Activated naive CD8-positive, alpha-beta T cell treated with anti-CD3 and anti-CD28 coated beads, Interleukin-2, amount 50 U/mL, for 16 hours (primary cell): ENCODE measurements at regions not wholly inside any gene's neighbourhood (a gene's known extent, or its start where the extent isn't known, plus 50 kb on each side); places are given as distances from the start of the nearest gene placed in this dataset.

Source experiments
- DNase-seq: peaks from one replicate; pipeline ENCODE4 v3.0.0-alpha.2; 2020; ENCODE audit warnings: low read depth, low spot score

DNA sequence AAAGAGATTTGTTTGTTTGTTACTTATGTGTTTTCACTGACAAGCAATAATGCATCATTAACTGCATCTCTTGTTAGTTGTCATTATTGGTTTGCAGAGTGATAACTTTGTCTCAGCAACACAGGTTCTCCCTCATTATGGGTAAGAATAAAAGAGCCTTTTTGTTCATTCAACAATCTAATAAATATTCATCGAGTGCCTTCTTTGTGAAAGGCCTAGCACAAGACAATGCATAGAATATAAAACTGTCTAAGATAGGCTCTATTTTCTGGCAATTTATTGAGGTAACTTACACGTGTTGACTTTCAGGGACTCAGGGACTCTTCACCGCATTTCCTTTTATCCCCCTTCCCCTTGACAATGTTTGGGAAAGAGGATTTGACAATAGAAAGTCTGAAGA is 95.5 kb upstream of the KRR1 start:
- DNase-seq, result no peak

DNA sequence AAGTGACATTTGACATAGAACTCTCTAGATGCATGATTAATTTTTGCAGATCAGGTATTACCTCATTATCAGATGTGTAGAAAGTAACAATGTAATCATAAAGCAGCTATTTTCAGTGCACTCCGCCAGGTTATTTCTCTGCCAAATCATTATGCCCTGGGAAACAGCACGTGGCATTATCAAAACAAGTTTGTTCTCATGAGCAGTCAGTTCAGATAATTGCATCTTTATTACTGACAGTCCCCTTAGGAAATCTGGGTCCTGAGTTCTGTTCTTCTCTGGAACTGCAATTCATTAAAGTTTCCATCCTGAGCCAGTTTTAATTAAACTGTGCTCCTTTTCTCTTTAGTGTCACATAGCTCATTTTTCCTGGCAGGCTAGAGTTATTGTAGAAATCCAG is 94.7 kb upstream of the KRR1 start:
- DNase-seq, result no peak

GRCh38 chr12:75603475-75603874 is 92.1 kb upstream of the KRR1 start:
- no peak for DNase-seq

GRCh38 chr12:75602106-75602505 is 90.7 kb upstream of the KRR1 start:
- DNase-seq, result no peak

GRCh38 chr12:75600146-75600545 is 88.7 kb upstream of the KRR1 start:
- DNase-seq, result no peak

GRCh38 chr12:75599061-75599460 is 87.7 kb upstream of the KRR1 start:
- no peak for DNase-seq

GRCh38 chr12:75596406-75596805 is 85.0 kb upstream of the KRR1 start:
- no peak for DNase-seq

DNA sequence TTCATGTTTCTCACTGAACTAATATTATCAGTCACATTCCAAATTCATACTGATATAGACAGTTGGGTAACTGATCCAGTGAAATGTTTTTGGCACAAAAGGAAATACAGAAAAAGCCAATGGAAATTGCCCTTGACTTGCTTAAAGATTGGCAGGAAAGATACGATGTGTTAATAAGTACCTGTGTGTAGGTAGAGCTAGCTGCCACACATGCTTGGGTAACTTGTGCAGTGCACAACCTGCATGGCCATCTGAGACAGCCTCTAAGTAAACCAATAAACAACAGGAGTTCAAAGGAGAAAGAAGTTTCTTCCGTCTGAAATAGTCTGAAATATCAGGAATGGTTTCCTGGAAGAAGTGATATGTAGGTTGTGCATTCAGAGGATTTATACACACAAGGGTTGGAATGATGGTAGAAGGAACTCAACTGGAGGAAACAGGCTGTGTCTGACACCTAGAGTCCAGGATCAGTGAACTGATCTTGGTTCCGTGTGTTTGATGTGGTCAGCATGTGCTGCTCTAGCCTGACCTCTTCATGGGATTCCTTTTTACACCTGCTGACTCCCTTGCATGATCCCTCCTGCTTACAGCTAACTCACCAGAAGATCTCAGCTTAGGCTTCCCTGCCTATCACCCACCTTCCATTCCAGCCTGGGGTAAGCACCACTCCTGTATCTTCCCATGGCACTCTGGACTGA is 81.4 kb upstream of the KRR1 start:
- DNase-seq, result no peak

DNA sequence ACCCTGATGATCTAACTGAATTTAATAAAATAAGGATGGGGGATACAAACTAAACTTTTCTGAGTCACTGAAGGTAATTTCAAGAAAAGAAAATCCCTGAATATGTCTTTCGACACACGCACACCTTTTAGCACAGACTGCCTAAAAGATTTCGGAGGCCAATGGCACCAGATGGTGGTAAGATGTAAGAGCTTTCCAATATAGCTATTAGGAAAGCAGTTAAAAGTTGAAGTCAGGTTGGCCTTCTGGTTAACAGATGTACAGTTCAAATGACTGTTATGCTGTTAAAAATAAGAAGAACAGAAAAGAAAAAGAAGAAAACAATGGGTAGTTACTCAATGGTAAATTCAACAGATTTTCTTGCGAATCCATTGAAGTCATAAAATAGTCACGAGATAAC is 80.7 kb upstream of the KRR1 start:
- DNase-seq, result no peak

GRCh38 chr12:75591628-75592027 is 80.2 kb upstream of the KRR1 start:
- no peak for DNase-seq

- DNase-seq, result no peak
Observed at GRCh38 chr12:75589801-75590200, 78.4 kb upstream of the KRR1 start.

- DNase-seq, result no peak
Observed at GRCh38 chr12:75587340-75588106, 76.1 kb upstream of the KRR1 start.

GRCh38 chr12:75585330-75585729 is 73.9 kb upstream of the KRR1 start:
- no peak for DNase-seq

- DNase-seq, result no peak
Observed at GRCh38 chr12:75583355-75583754, 71.9 kb upstream of the KRR1 start.

GRCh38 chr12:75581515-75581914 is 70.1 kb upstream of the KRR1 start:
- DNase-seq, result no peak

DNA sequence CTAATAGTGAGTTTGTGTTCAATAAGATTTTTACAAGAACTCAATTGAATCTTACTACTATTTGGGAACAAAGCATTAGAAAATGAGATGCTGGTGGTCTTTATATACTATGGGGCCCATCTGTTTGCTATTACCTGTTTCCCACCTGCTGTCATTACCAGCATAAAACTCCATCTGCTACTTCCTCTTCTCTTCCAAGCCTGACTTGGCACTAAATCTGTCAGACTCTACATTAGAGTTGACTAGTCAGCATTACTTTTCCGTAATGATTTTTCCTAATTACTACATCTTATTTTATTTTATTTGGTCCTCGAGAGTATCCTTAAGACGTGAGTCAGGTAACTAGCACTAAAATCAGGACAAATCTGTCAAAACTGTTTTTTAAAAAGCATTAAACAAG is 68.1 kb upstream of the KRR1 start:
- no peak for DNase-seq

GRCh38 chr12:75578546-75578945 is 67.1 kb upstream of the KRR1 start:
- no peak for DNase-seq

- DNase-seq, result no peak
Observed at GRCh38 chr12:75577812-75578211, 66.4 kb upstream of the KRR1 start.

DNA sequence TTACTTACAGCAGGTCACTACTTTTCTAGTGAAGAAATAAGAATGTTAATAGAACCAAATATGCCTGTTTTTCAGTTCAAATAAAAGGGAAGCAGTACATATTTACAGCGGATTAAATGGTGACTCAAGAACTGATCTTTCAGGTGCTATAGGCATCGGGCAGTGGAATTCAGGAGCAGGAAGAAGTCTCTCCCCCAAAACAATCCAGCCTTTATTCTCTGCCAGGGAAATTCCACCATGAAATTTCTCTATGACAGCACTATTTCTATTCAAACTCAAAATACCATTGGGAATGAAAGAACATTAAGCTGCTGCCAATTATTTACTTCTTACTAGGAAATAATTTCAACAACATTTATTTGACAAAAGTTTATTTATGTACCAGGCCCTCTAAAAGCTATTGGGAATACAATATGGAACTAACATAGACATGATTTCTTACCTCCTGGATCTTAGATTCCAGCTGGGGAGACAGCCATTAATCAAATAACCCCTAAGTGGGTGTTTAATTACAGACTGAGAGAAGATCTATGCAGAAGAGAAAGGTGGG is 60.3 kb upstream of the KRR1 start:
- no peak for DNase-seq

GRCh38 chr12:75571204-75571603 is 59.8 kb upstream of the KRR1 start:
- no peak for DNase-seq

GRCh38 chr12:75568801-75569200 is 57.4 kb upstream of the KRR1 start:
- DNase-seq, result no peak

DNA sequence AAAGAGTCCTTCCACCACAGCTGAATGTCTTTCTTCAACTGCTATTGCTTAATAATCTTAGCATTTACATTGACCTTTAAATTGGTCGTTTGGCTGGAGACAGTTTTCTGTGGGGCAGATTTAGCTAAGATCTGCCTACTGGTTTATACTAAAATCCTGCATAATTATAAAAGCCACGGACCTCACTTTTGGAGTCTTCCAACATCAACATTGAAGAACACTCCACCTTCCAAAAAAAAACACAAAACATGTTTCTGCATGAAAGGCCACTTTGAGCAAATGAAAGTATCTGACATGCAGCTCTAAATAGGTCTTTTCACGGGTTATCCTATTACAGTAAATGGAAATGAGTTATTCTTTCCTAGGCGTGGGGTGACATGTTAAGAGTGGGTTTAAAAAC is 57.0 kb upstream of the KRR1 start:
- DNase-seq, result no peak

DNA sequence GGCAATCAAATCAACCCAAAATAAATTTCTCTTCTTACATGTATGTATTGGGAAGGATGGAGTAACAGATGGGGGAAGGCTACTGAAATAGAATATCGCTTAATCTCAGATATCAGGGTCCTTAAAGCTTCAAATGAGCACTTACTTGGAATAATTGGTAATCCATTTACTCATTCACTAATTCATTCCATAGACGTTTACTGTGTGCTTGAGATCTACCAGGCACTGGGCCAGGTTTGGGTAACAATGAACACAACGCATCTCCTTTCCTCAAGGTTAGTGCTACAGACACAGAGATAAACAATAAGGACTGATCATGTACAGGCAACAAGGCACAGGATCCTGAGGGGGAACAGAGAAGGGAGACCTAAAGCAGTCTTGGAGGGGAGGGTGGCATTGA is 54.4 kb upstream of the KRR1 start:
- no peak for DNase-seq
